ENCODE measurements at regions not wholly inside any gene's neighbourhood (a gene's known extent, or its start where the extent isn't known, plus 50 kb on each side); places are given as distances from the start of the nearest gene placed in this dataset.

DNA sequence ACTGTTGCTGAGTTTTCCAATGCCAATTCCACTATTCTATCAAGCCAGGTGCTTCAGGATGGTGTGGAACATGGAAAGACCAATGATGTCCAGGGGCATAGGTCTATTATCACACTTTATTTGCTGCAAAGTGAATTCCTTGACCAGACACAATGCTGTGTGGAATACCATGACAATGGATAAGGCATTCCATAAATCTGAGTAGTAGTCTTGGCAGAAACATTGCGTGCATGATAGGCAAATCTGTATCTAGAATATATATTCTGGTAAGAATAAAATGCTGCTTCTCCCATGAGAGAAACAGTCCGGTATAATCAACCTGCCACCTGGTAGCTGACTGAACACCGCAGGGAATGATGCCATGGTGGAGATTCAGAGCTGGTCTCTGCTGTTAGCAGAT, 70.0 kb upstream of the ALDH1A3 start:
- FAIRE-seq: no peak
- DNase-seq (ENCODE audit: insufficient read length, low spot score): no peak

- FAIRE-seq: no peak
- DNase-seq (ENCODE audit: insufficient read length, low spot score): no peak
Measured at GRCh38 chr15:100810229-100810628, 69.4 kb upstream of the ALDH1A3 start.

DNA sequence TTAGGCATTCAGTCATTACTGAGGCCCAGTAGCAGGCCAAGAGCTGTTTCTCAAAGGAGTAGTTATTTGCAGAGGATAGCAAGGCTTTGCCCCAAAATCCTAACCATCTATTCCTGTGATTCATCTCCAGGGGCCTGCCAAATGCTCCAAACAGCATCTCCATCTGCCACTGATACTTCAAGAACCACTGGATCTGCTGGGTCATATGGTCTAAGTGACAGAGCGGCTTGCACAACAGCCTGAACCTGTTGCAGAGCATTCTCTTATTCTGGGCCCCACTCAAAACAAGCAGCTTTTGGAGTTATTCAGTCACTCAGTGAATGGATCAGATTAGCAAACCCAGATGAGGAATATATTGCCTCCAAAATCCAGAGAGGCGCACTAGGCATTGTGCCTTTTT, 68.8 kb upstream of the ALDH1A3 start:
- FAIRE-seq (no peak), DNase-seq (ENCODE audit: insufficient read length, low spot score) (no peak)

DNA sequence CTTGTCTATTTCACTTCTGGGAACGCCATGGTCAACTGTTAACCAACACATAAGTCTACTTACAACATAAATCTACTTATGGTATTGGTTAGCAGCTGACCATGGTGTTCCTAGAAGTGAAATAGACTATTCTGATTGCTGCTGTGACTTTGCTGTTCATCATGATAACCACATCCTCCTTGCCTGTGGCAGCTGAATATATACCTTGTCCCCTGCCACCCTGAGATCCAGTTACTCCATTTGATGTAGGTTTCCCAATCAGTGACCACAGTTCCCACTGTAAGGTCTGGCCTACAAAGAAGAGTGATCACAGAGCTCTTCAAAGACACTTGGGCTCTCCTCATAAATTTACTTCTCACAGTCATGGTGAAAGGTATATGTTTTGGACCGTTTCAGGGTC, 66.8 kb upstream of the ALDH1A3 start:
- DNase-seq (ENCODE audit: insufficient read length, low spot score): no peak
- no peak for FAIRE-seq

- FAIRE-seq: no peak
- DNase-seq (ENCODE audit: insufficient read length, low spot score): no peak
Measured at GRCh38 chr15:100818927-100819326, 60.7 kb upstream of the ALDH1A3 start.

GRCh38 chr15:100820528-100820927, 59.1 kb upstream of the ALDH1A3 start:
- no peak for DNase-seq (ENCODE audit: insufficient read length, low spot score)
- FAIRE-seq: no peak

GRCh38 chr15:100821327-100821726, 58.3 kb upstream of the ALDH1A3 start:
- no peak for FAIRE-seq
- DNase-seq (ENCODE audit: insufficient read length, low spot score): no peak

DNA sequence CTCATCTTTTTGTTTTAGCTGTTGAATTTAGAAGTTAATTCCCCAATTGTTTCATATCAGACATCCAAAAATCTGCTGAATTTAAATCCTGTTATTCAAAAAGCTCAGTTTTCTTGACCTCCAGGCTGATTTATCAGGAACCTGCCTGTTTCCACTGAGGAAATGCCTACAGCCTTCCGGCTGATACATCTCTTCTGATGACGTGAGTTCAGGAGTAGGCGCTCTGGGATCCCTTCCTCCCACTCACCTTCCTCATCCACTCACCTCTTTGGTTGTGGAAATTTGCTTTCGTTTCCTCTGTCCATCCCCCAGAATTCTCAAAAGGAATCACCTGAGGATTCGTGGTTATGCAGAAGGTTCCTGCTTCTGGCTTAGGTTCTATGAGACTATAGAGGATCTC, 55.4 kb upstream of the ALDH1A3 start:
- FAIRE-seq (no peak), DNase-seq (ENCODE audit: insufficient read length, low spot score) (no peak)

- no peak for DNase-seq (ENCODE audit: insufficient read length, low spot score)
- no peak for FAIRE-seq
Measured at GRCh38 chr15:100829457-100829856, 50.2 kb upstream of the ALDH1A3 start.

All from GM19239 (cell line).